H1 (cell line): ENCODE measurements at regions not wholly inside any gene's neighbourhood (a gene's known extent, or its start where the extent isn't known, plus 50 kb on each side); places are given as distances from the start of the nearest gene placed in this dataset.

ENCODE experiments used
- CTCF ChIA-PET: fragments of 300-600 bp; sonication (Branson Sonifier 250); formaldehyde crosslinking; loops from one replicate; lab custom pipeline; 2021; ENCODE audit not compliant: partially characterized antibody; lab: Charles Lee
- POLR2A ChIA-PET: fragments of 300-600 bp; sonication (Branson Sonifier 250); formaldehyde crosslinking; loops from one replicate; lab custom pipeline; 2021; ENCODE audit warnings: inconsistent platforms; ENCODE audit not compliant: partially characterized antibody; lab: Charles Lee
- DNase-seq, 2 experiments: peaks; one replicate each; pipeline versions ENCODE4 v3.0.0 to v3.0.0-alpha.2; 2010 to 2022; ENCODE audit warnings: low spot score in 2 of 2, low read depth in 1 of 2, mixed read lengths in 1 of 2
- FAIRE-seq: peaks from 2 replicates; lab custom pipeline; 2011; peaks lifted over from hg19 to GRCh38; lab: Jason Lieb, UNC
- H2AFZ ChIP-seq: 2 replicates; pipeline ENCODE4 v1.8.1; 2012; ENCODE audit warnings: low read length, inconsistent platforms
- H2AK5ac ChIP-seq: 2 replicates; pipeline ENCODE4 v1.6.1; 2013; ENCODE audit warnings: low read depth, low read length
- H2BK120ac ChIP-seq: replicated peaks from 2 replicates; pipeline ENCODE3; 2013; ENCODE audit warnings: low read depth, low read length, inconsistent platforms
- H2BK12ac ChIP-seq: 2 replicates; pipeline ENCODE4 v1.6.1; 2013; ENCODE audit warnings: low read depth, low read length
- H2BK15ac ChIP-seq: 2 replicates; pipeline ENCODE4 v1.6.1; 2013; ENCODE audit warnings: low read length
- H2BK20ac ChIP-seq: 2 replicates; pipeline ENCODE4 v1.6.1; 2013; ENCODE audit warnings: low read length
- H2BK5ac ChIP-seq: 2 replicates; pipeline ENCODE4 v1.6.1; 2013; ENCODE audit warnings: low read depth, low read length
- H3K14ac ChIP-seq: 2 replicates; pipeline ENCODE4 v1.6.1; 2013; ENCODE audit warnings: inconsistent platforms; ENCODE audit not compliant: insufficient read length
- H3K18ac ChIP-seq: 2 replicates; pipeline ENCODE4 v1.6.1; 2013; ENCODE audit warnings: low read length; ENCODE audit errors: extremely low read depth
- H3K23ac ChIP-seq: 2 replicates; pipeline ENCODE4 v1.6.1; 2013; ENCODE audit warnings: inconsistent platforms; ENCODE audit not compliant: insufficient read length
- H3K23me2 ChIP-seq: 2 replicates; pipeline ENCODE4 v1.6.1; 2013; ENCODE audit warnings: low read depth, low read length
- H3K27ac ChIP-seq: 2 replicates; pipeline ENCODE4 v1.6.1; 2011; ENCODE audit warnings: low read depth, low read length, inconsistent platforms
- H3K27me3 ChIP-seq, 4 experiments: replicated peaks in 1 of 4; 1 replicate in 1 of 4; 2 replicates in 3 of 4; pipeline versions ENCODE4 v1.6.1 to v1.8.1; 2011 to 2013; ENCODE audit warnings: low read length in 3 of 4, mild to moderate bottlenecking in 3 of 4, inconsistent platforms in 2 of 4, mixed read lengths in 2 of 4, moderate library complexity in 1 of 4; ENCODE audit not compliant: control insufficient read depth in 3 of 4, insufficient read depth in 3 of 4; ENCODE audit errors: extremely low read depth in 1 of 4
- H3K36me3 ChIP-seq, 4 experiments: 2 replicates each; pipeline versions ENCODE4 v1.6.1 to v1.8.1; 2011 to 2013; ENCODE audit warnings: mild to moderate bottlenecking in 4 of 4, low read length in 3 of 4, moderate library complexity in 2 of 4, control low read depth in 1 of 4, inconsistent platforms in 1 of 4; ENCODE audit not compliant: insufficient read depth in 4 of 4, control insufficient read depth in 2 of 4
- H3K4ac ChIP-seq: replicated peaks from 2 replicates; pipeline ENCODE3; 2013; ENCODE audit warnings: low read length, low read depth, mixed read lengths, inconsistent platforms; ENCODE audit not compliant: insufficient read length
- H3K4me1 ChIP-seq, 4 experiments: replicated peaks in 1 of 4; 1 replicate in 1 of 4; 2 replicates in 3 of 4; pipeline versions ENCODE4 v1.6.1 to v1.8.1; 2011 to 2013; ENCODE audit warnings: low read length in 3 of 4, inconsistent platforms in 2 of 4, mixed read lengths in 1 of 4; ENCODE audit not compliant: insufficient read depth in 4 of 4, control insufficient read depth in 3 of 4
- H3K4me2 ChIP-seq, 2 experiments: 2 replicates each; pipeline versions ENCODE4 v1.6.1 to v1.8.1; 2011 to 2013; ENCODE audit warnings: low read depth in 2 of 2, low read length in 2 of 2, control low read depth in 1 of 2, inconsistent platforms in 1 of 2, mild to moderate bottlenecking in 1 of 2; ENCODE audit not compliant: insufficient read depth in 1 of 2
- H3K4me3 ChIP-seq, 4 experiments: fragments of 200-600, 300-600 bp in 1 of 4; sonication (generic), shearing (Covaris generic), sonication (Bioruptor Twin) in 1 of 4; 2 replicates each; pipeline versions ENCODE4 v1.5.1 to v1.8.1; 2011 to 2016; ENCODE audit warnings: low read length in 4 of 4, low read depth in 3 of 4, control low read depth in 2 of 4, inconsistent platforms in 2 of 4, mild to moderate bottlenecking in 2 of 4, mixed read lengths in 1 of 4, moderate library complexity in 1 of 4; ENCODE audit not compliant: insufficient read depth in 2 of 4; ENCODE audit errors: extremely low read depth in 1 of 4
- H3K56ac ChIP-seq: replicated peaks from 2 replicates; pipeline ENCODE3; 2013; ENCODE audit warnings: low read depth, mild to moderate bottlenecking, mixed read lengths, low read length, inconsistent platforms; ENCODE audit not compliant: insufficient read length
- H3K79me1 ChIP-seq: 2 replicates; pipeline ENCODE4 v1.6.1; 2013; ENCODE audit warnings: low read depth, low read length, control low read depth
- H3K79me2 ChIP-seq, 2 experiments: 2 replicates each; pipeline versions ENCODE4 v1.6.1 to v1.8.1; 2012 to 2013; ENCODE audit warnings: low read length in 2 of 2, mild to moderate bottlenecking in 2 of 2, inconsistent platforms in 1 of 2; ENCODE audit not compliant: insufficient read depth in 2 of 2, control insufficient read depth in 1 of 2
- H3K9ac ChIP-seq, 4 experiments: replicated peaks in 1 of 4; 1 replicate in 1 of 4; 2 replicates in 3 of 4; pipeline versions ENCODE4 v1.6.1 to v1.8.1; 2011 to 2013; ENCODE audit warnings: low read depth in 3 of 4, low read length in 3 of 4, control low read depth in 2 of 4, mild to moderate bottlenecking in 2 of 4, moderate library complexity in 2 of 4, inconsistent platforms in 1 of 4; ENCODE audit errors: extremely low read depth in 1 of 4
- H3K9me3 ChIP-seq, 2 experiments: 2 replicates each; pipeline versions ENCODE4 v1.6.1 to v1.8.1; 2012 to 2013; ENCODE audit warnings: mild to moderate bottlenecking in 2 of 2, moderate library complexity in 2 of 2, control low read depth in 1 of 2, inconsistent platforms in 1 of 2, low read depth in 1 of 2, low read length in 1 of 2, mixed read lengths in 1 of 2; ENCODE audit not compliant: insufficient read depth in 2 of 2
- H4K20me1 ChIP-seq, 2 experiments: replicated peaks in 1 of 2; 2 replicates each; pipeline versions ENCODE3 to v1.8.1; 2011 to 2013; ENCODE audit warnings: inconsistent platforms in 2 of 2, low read length in 2 of 2, mild to moderate bottlenecking in 1 of 2; ENCODE audit not compliant: insufficient read depth in 2 of 2, control insufficient read depth in 1 of 2
- H4K5ac ChIP-seq: 2 replicates; pipeline ENCODE4 v1.6.1; 2013; ENCODE audit warnings: low read length, low read depth, mixed read lengths, inconsistent platforms; ENCODE audit not compliant: insufficient read length
- H4K8ac ChIP-seq: 2 replicates; pipeline ENCODE4 v1.8.0; 2013; ENCODE audit warnings: mild to moderate bottlenecking, moderate library complexity, low read length, inconsistent platforms; ENCODE audit not compliant: insufficient read depth; ENCODE audit errors: extremely low read depth
- H4K91ac ChIP-seq: replicated peaks from 2 replicates; pipeline ENCODE3; 2013; ENCODE audit warnings: low read length, mixed read lengths, inconsistent platforms; ENCODE audit not compliant: insufficient read length
- CHD1 ChIP-seq: IDR thresholded peaks from 2 replicates; pipeline ENCODE4 v1.6.1; 2012; ENCODE audit warnings: low read depth, low read length, improper control_type of control experiment
- WGBS, 2 experiments: shearing (Covaris generic) in 1 of 2; methylation state at CpG; one replicate each; pipeline versions ENCODE4 v1.1.6 to v1.1.7; 2013 to 2015; ENCODE audit warnings: low lambda C conversion rate in 2 of 2, mixed read lengths in 2 of 2, inconsistent platforms in 1 of 2, low coverage in 1 of 2, missing lambda C conversion rate in 1 of 2; ENCODE audit not compliant: insufficient replicate concordance in 2 of 2, insufficient coverage in 1 of 2, insufficient read length in 1 of 2; ENCODE audit errors: extremely low coverage in 1 of 2, missing lambda C conversion rate in 1 of 2; 5-methylcytosine and 5-hydroxymethylcytosine counted together

DNA sequence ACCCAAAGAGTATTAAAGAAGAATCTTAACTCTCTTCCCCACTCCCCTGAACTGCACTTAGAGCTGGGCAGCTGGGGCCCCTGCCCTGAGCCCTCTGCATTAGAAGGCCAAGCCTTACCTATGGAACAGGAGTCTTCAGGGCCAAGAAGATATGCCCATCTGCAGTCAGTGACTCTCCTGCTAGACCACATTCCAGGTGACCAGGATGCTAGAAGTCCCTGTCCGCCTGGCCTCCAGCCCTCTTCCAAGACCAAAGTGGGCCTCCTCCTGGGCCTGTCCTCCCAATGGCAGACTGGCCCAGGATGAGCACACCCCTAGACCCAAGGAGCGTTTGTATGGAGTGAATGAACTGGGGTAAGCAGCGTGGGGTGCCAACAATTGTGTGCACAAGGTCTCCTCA lies 259.1 kb downstream of the LY86 start:
- ChIA-PET POLR2A (no interaction called here), CTCF (no interaction called here)
- Histone ChIP-seq H2BK15ac (no peak overlapping the region), H2AFZ (no peak overlapping the region), H2AK5ac (no peak overlapping the region), H2BK5ac (no peak overlapping the region), H3K23ac (no peak overlapping the region), H3K14ac (no peak overlapping the region), H4K20me1 (no peaks in the 10 kb centered on the region), H3K36me3 (no peaks in the 10 kb centered on the region), H2BK12ac (no peak overlapping the region), H3K27me3 (no peaks in the 10 kb centered on the region), H3K27ac (no peak overlapping the region), H3K79me2 (no peaks in the 10 kb centered on the region), H2BK120ac (no peak overlapping the region), H3K4ac (no peak overlapping the region), H3K18ac (no peak overlapping the region), H3K56ac (no peak overlapping the region), H3K79me1 (no peaks in the 10 kb centered on the region), H3K23me2 (no peaks in the 10 kb centered on the region), H4K8ac (no peak overlapping the region), H2BK20ac (no peak overlapping the region), H4K5ac (no peak overlapping the region), H3K9me3 (no peaks in the 10 kb centered on the region; a peak in 1 of 4 replicates), H3K4me1 (no peaks in the 10 kb centered on the region; a peak in 1 of 7 replicates), H3K4me3 (no peak overlapping the region), H4K91ac (no peak overlapping the region), H3K9ac (no peak overlapping the region), H3K4me2 (no peak overlapping the region)
- TF ChIP-seq CHD1: no peak
- FAIRE-seq (no peak), DNase-seq (no peak)
- 60% methylated on average over 3 of the region's 3 CpGs; no CpG with 5 or more reads in 1 of the 2 experiments for WGBS, 2 experiments
